Fibroblast of lung (primary cell): ENCODE measurements at regions not wholly inside any gene's neighbourhood (a gene's known extent, or its start where the extent isn't known, plus 50 kb on each side); places are given as distances from the start of the nearest gene placed in this dataset.

Experiments used
- DNase-seq, 2 donors: peaks; one replicate each; pipeline versions ENCODE4 v3.0.0 to v3.0.0-alpha.2; 2010; ENCODE audit warnings: low read depth in 2 of 2
- H2AFZ ChIP-seq: 2 replicates; pipeline ENCODE4 v1.5.1; 2012; ENCODE audit warnings: low read length, control low read depth, inconsistent platforms
- H3K27ac ChIP-seq: 2 replicates; pipeline ENCODE4 v1.5.1; 2011; ENCODE audit warnings: low read length, control low read depth; ENCODE audit not compliant: insufficient read depth
- H3K27me3 ChIP-seq: 2 replicates; pipeline ENCODE4 v1.5.1; 2011; ENCODE audit warnings: mild to moderate bottlenecking, low read length; ENCODE audit not compliant: control insufficient read depth, insufficient read depth
- H3K36me3 ChIP-seq: 2 replicates; pipeline ENCODE4 v1.5.1; 2011; ENCODE audit warnings: low read length; ENCODE audit not compliant: control insufficient read depth, insufficient read depth
- H3K4me1 ChIP-seq: 2 replicates; pipeline ENCODE4 v1.5.1; 2011; ENCODE audit warnings: low read length; ENCODE audit not compliant: control insufficient read depth, insufficient read depth; ENCODE audit errors: extremely low read depth
- H3K4me2 ChIP-seq: 2 replicates; pipeline ENCODE4 v1.5.1; 2011; ENCODE audit warnings: low read length, control low read depth; ENCODE audit not compliant: insufficient read depth; ENCODE audit errors: extremely low read depth
- H3K4me3 ChIP-seq, 4 experiments: fragments of 200-600 bp in 1 of 4; sonication (generic) in 1 of 4; replicated peaks in 1 of 4; 2 replicates each; pipeline ENCODE4 v1.5.1; 2011 to 2016; ENCODE audit warnings: low read length in 4 of 4, low read depth in 3 of 4, mild to moderate bottlenecking in 3 of 4, control low read depth in 2 of 4, inconsistent platforms in 1 of 4, mixed read lengths in 1 of 4; ENCODE audit not compliant: insufficient read depth in 1 of 4; ENCODE audit errors: control extremely low read depth in 1 of 4
- H3K79me2 ChIP-seq: 2 replicates; pipeline ENCODE4 v1.5.1; 2012; ENCODE audit warnings: mild to moderate bottlenecking, low read length, inconsistent platforms; ENCODE audit not compliant: control insufficient read depth, insufficient read depth
- H3K9ac ChIP-seq: 2 replicates; pipeline ENCODE4 v1.5.1; 2011; ENCODE audit warnings: mild to moderate bottlenecking, low read length, control low read depth; ENCODE audit not compliant: insufficient read depth
- H3K9me3 ChIP-seq: 2 replicates; pipeline ENCODE4 v1.5.1; 2012; ENCODE audit warnings: low read depth, low read length; ENCODE audit not compliant: control insufficient read depth, insufficient read depth
- H4K20me1 ChIP-seq: 2 replicates; pipeline ENCODE4 v1.5.1; 2011; ENCODE audit warnings: low read length; ENCODE audit not compliant: control insufficient read depth, insufficient read depth; ENCODE audit errors: extremely low read depth
- EZH2 ChIP-seq: IDR thresholded peaks from 2 replicates; pipeline ENCODE4 v1.5.1; 2012; ENCODE audit warnings: low read length, control low read depth, mild to moderate bottlenecking; ENCODE audit errors: missing control alignments
- TF ChIP-seq, protein P1 (sequence below), 2 donors: IDR thresholded peaks in 1 of 2; conservative IDR thresholded peaks in 1 of 2; 1 replicate in 1 of 2; 2 replicates in 1 of 2; pipeline ENCODE4 v1.5.1; 2011 to 2012; ENCODE audit warnings: low read length in 2 of 2, control low read depth in 1 of 2, inconsistent platforms in 1 of 2, low read depth in 1 of 2, mild to moderate bottlenecking in 1 of 2

DNA sequence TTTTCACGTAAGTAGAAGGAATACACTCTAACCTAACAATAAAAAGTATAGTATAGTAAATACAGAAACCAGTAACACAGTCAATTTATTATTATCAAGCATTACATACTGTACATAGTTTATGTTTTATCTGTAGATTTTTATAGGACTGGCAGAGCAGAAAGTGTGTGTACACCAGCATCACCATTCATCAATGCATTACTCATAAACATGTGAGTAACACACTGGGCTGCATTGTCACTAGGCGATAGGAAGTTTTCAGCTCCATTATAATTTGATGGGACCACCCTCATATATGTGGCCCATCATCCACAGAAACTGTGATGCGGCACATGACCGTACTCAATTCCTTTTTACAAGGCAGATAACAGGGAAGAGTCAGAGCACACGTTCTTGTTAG, 137.8 kb upstream of the RBPJ start:
- peak; percentile 57 to 67 for DNase-seq
- no peaks in the 10 kb centered on the region for H4K20me1 ChIP-seq
- no peaks in the 10 kb centered on the region for H3K36me3 ChIP-seq
- no peak overlapping the region for H3K4me3 ChIP-seq
- no peaks in the 10 kb centered on the region for H3K9me3 ChIP-seq
- TF ChIP-seq EZH2, result no peak
- TF ChIP-seq, protein P1, sequence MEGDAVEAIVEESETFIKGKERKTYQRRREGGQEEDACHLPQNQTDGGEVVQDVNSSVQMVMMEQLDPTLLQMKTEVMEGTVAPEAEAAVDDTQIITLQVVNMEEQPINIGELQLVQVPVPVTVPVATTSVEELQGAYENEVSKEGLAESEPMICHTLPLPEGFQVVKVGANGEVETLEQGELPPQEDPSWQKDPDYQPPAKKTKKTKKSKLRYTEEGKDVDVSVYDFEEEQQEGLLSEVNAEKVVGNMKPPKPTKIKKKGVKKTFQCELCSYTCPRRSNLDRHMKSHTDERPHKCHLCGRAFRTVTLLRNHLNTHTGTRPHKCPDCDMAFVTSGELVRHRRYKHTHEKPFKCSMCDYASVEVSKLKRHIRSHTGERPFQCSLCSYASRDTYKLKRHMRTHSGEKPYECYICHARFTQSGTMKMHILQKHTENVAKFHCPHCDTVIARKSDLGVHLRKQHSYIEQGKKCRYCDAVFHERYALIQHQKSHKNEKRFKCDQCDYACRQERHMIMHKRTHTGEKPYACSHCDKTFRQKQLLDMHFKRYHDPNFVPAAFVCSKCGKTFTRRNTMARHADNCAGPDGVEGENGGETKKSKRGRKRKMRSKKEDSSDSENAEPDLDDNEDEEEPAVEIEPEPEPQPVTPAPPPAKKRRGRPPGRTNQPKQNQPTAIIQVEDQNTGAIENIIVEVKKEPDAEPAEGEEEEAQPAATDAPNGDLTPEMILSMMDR (conservative IDR thresholded peaks at IDR 0.05 in 1 of 2, IDR thresholded peaks at IDR 0.05 in 1 of 2; ENCODE audit: low read depth in 1 of 2, low read length in 2 of 2), result no peak
- H3K4me2 ChIP-seq, result no peak overlapping the region
- H3K27ac ChIP-seq, result peak overlapping the region; percentile 34
- H3K4me1 ChIP-seq, result peaks cover 5% of the 10 kb centered on the region
- no peaks in the 10 kb centered on the region for H3K79me2 ChIP-seq
- no peak overlapping the region for H2AFZ ChIP-seq
- no peaks in the 10 kb centered on the region for H3K27me3 ChIP-seq
- no peak overlapping the region for H3K9ac ChIP-seq

DNA sequence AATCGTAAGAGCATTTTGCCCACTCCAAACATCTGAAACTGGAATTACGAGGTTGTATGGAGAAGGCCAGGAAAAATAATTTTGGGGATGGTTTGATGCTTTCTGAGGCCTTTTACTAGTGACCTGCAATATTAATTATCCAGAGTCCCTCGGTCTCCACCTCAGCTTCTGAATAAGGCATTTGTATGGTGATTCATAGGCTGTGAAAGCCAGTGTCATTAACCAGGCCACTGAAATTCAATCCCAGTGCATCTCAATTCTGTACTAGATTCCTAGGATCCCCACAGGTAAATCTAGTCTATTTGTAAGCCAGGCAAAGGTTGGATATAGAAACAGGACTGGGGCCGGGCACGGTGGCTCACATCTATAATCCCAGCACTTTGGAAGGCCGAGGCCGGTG, 135.4 kb upstream of the RBPJ start:
- Histone ChIP-seq H3K9ac (no peak overlapping the region), H3K36me3 (no peaks in the 10 kb centered on the region), H3K9me3 (no peaks in the 10 kb centered on the region), H3K4me1 (peaks cover 5% of the 10 kb centered on the region), H3K27me3 (no peaks in the 10 kb centered on the region), H3K4me2 (no peak overlapping the region), H3K79me2 (no peaks in the 10 kb centered on the region), H2AFZ (no peak overlapping the region), H3K4me3 (no peak overlapping the region), H4K20me1 (no peaks in the 10 kb centered on the region), H3K27ac (no peak overlapping the region)
- TF ChIP-seq, protein P1 (conservative IDR thresholded peaks at IDR 0.05 in 1 of 2, IDR thresholded peaks at IDR 0.05 in 1 of 2; ENCODE audit: low read depth in 1 of 2, low read length in 2 of 2), result no peak
- DNase-seq, result no peak

DNA sequence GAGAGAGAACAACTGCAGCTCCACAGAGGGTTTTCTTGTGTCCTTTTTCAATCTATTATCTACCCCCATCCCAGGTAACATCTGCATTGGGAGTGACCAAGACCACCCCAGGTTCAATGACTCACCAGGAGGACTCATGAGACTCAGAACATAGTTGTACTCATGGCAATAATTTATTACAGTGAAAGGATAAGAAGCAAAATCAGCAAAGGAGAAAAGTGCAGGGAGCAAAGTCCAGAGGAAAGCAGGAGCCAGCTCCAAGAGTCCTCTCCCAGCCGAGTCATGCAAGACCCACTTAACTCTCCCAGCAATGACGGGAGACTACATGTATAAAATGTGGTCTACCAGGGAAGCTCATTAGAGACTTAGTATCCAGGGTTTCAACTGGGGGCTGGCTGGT, 129.5 kb upstream of the RBPJ start:
- no peaks in the 10 kb centered on the region for H3K79me2 ChIP-seq
- no peak overlapping the region for H3K27ac ChIP-seq
- no peak overlapping the region for H3K9ac ChIP-seq
- H3K27me3 ChIP-seq, result no peaks in the 10 kb centered on the region
- DNase-seq, result peak in 1 of 2 donors; percentile 46
- H3K4me3 ChIP-seq, result no peak overlapping the region
- no peak overlapping the region for H3K4me2 ChIP-seq
- no peaks in the 10 kb centered on the region for H3K9me3 ChIP-seq
- H3K4me1 ChIP-seq, result peaks cover 3% of the 10 kb centered on the region
- TF ChIP-seq, protein P1 (conservative IDR thresholded peaks at IDR 0.05 in 1 of 2, IDR thresholded peaks at IDR 0.05 in 1 of 2; ENCODE audit: low read depth in 1 of 2, low read length in 2 of 2), result no peak
- no peak for TF ChIP-seq EZH2
- H3K36me3 ChIP-seq, result no peaks in the 10 kb centered on the region
- H4K20me1 ChIP-seq, result no peaks in the 10 kb centered on the region
- no peak overlapping the region for H2AFZ ChIP-seq
